Epithelial cell of proximal tubule (primary cell): ENCODE measurements at regions not wholly inside any gene's neighbourhood (a gene's known extent, or its start where the extent isn't known, plus 50 kb on each side); places are given as distances from the start of the nearest gene placed in this dataset.

Experiments used
- DNase-seq: peaks from one replicate; pipeline ENCODE4 v3.0.0-alpha.2; 2011; ENCODE audit warnings: low read depth
- H3K4me3 ChIP-seq: 2 replicates; pipeline ENCODE4 v1.5.1; 2011; ENCODE audit warnings: low read depth, mild to moderate bottlenecking, low read length
- CTCF ChIP-seq: conservative IDR thresholded peaks from 2 replicates; pipeline ENCODE4 v1.5.1; 2012; ENCODE audit warnings: low read depth, mild to moderate bottlenecking, low read length

- TF ChIP-seq CTCF, result no peak
- H3K4me3 ChIP-seq, result no peak overlapping the region
- no peak for DNase-seq
Measured at GRCh38 chr2:106941372-106941993, 55.5 kb upstream of the ST6GAL2 start.

DNA sequence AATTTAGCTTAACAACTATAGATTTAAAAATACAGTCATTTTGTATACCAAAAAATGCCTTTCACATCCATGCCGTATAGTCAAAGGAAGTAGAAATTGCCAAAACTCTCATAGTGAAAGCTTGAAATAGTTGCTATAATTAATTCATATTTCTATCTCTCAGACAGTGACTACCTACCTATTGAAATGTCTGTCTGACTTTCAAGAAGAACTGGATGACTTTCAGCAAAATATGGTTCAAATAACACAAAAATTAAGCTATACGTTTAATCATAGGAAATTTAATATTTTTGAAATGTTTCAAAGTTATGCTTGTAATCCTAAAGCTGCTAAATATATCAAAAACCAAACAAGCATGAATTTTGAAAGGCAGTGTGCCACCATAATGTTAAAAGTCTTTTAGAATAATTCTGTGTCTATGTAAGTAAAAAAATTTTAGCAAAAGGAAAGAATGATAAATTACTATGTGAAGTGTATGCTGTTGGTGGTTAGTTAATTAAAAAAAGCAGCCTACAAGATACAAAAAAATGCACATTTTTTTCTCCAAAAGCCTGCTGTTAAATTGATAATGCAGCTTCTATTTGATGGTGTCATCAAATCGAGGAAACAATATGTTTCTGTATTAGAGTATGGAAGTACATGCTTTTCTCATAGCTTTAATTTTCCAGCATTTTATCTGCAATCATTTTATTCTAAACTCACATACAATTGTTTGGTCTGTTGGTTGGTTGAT, 57.7 kb upstream of the ST6GAL2 start:
- DNase-seq, result no peak
- TF ChIP-seq CTCF, result no peak
- no peak overlapping the region for H3K4me3 ChIP-seq

DNA sequence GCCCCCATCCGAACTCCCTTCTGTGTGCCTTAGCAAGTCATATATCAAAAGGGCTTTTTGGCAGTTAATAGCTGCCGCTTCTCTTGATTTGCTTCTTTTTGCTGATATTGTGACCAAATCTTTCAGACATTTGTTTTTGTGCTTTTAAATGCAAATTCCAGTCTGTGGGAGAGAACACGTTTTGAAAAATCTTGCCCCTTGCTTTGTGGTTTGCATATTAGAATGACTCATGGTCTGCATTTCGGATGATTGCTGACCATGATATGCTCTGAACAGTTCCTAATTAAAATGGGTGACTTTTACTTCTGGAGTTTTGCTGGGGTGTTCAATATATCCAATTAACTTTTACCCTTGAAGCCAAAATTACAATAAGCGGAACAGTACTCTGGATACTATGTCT, 58.2 kb upstream of the ST6GAL2 start:
- no peak for TF ChIP-seq CTCF
- no peak for DNase-seq
- no peak overlapping the region for H3K4me3 ChIP-seq

GRCh38 chr2:106948540-106948939, 62.6 kb upstream of the ST6GAL2 start:
- no peak for DNase-seq
- TF ChIP-seq CTCF, result no peak
- no peak overlapping the region for H3K4me3 ChIP-seq

DNA sequence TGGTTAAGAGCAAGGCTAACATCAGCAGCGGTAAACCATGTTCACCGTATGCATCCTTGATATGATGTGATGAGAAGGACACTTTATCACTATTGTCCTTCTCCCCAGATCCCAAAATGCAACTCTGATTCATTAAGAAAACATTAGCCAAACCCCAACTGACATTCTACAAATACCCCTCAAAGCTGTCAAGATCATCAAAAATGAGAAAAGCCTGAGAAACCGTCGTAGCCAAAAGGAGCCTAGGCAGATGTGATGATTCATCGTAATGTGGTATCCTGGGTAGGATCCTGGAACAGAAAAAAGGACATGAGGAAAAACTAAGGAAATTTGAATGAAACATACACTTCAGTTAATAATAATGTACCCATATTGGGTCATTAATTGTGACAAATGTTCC, 67.3 kb upstream of the ST6GAL2 start:
- no peak for TF ChIP-seq CTCF
- no peak overlapping the region for H3K4me3 ChIP-seq
- no peak for DNase-seq

GRCh38 chr2:106953779-106954178, 67.8 kb upstream of the ST6GAL2 start:
- no peak overlapping the region for H3K4me3 ChIP-seq
- no peak for DNase-seq
- no peak for TF ChIP-seq CTCF

GRCh38 chr2:106954304-106954703, 68.3 kb upstream of the ST6GAL2 start:
- TF ChIP-seq CTCF, result no peak
- no peak overlapping the region for H3K4me3 ChIP-seq
- DNase-seq, result no peak
